Small intestine (tissue), 7 donors: ENCODE measurements at regions not wholly inside any gene's neighbourhood (a gene's known extent, or its start where the extent isn't known, plus 50 kb on each side); places are given as distances from the start of the nearest gene placed in this dataset.

Source experiments
- DNase-seq, 2 donors: peaks; one replicate each; pipeline versions ENCODE4 v3.0.0 to v3.0.0-alpha.2; 2013
- FAIRE-seq: peaks from 2 replicates; lab custom pipeline; 2012; peaks lifted over from hg19 to GRCh38; lab: Jason Lieb, UNC
- H3K27ac ChIP-seq, 3 donors: one replicate each; pipeline ENCODE4 v1.5.1; 2013; ENCODE audit warnings: low read length in 2 of 3, mild to moderate bottlenecking in 2 of 3, control low read depth in 1 of 3, inconsistent platforms in 1 of 3, low read depth in 1 of 3, moderate library complexity in 1 of 3
- H3K27me3 ChIP-seq, 3 donors: one replicate each; pipeline ENCODE4 v1.6.1; 2013; ENCODE audit warnings: low read length in 3 of 3, inconsistent platforms in 1 of 3; ENCODE audit not compliant: control insufficient read depth in 3 of 3, insufficient read depth in 3 of 3
- H3K36me3 ChIP-seq, 3 donors: one replicate each; pipeline ENCODE4 v1.6.1; 2013; ENCODE audit warnings: low read length in 3 of 3, inconsistent platforms in 1 of 3, low read depth in 1 of 3, mild to moderate bottlenecking in 1 of 3, moderate library complexity in 1 of 3; ENCODE audit not compliant: control insufficient read depth in 3 of 3, insufficient read depth in 2 of 3
- H3K4me1 ChIP-seq, 3 donors: one replicate each; pipeline ENCODE4 v1.6.1; 2013; ENCODE audit warnings: low read length in 2 of 3, inconsistent platforms in 1 of 3, low read depth in 1 of 3, mild to moderate bottlenecking in 1 of 3, moderate library complexity in 1 of 3; ENCODE audit not compliant: control insufficient read depth in 3 of 3, insufficient read depth in 2 of 3
- H3K4me3 ChIP-seq, 3 donors: one replicate each; pipeline ENCODE4 v1.5.1; 2013; ENCODE audit warnings: low read length in 3 of 3, control low read depth in 1 of 3, inconsistent platforms in 1 of 3, low read depth in 1 of 3, mild to moderate bottlenecking in 1 of 3, moderate library complexity in 1 of 3
- H3K9me3 ChIP-seq, 2 donors: one replicate each; pipeline ENCODE4 v1.6.1; 2013; ENCODE audit warnings: low read depth in 1 of 2, low read length in 1 of 2; ENCODE audit not compliant: control insufficient read depth in 2 of 2, insufficient read depth in 1 of 2
- WGBS, 3 donors: extraction: QIAGEN DNeasy Blood & Tissue Kit; methylation state at CpG; one replicate each; pipeline ENCODE4 v1.1.7; 2013; 5-methylcytosine and 5-hydroxymethylcytosine counted together
- donor health status: healthy with polysubstance abuse.
- donor health status: control.
- donor health status: control.
- donor health status: Bipolar disorder and iron deficiency.
- donor health status: healthy.

DNA sequence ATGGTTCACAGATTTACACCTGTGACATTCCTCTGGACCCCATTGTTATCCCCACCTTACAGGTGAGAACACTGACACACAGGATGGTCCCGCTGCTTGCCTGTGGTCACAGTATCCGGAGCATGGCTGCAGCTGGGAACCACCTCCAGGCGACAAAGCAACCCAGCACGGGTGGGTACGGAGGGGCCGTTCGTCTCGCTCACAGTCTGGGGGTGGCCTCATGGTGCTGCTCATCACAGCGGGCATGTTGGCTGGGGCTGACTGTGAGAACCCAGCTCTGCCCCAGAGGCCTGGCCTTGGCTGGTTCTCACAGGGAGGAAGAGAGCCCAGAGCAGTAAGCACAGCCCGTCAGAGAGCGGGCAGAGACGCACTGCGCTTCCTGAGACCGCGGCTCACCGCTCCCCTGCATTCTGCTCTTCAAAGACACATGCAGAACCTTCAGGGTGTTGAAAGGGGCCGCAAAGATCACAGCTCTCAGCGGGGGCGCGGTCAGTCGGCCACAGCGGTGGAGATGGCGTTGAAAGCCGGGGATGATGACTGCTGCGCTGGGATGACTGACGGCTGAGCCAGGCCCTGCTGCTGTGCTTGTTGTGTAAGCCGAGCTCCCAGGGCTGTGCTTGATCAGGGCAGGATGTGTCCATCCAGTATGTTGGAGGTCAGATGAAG, 423.0 kb downstream of the BRD1 start:
- WGBS, 3 donors: 62 to 79% (median 77%) methylated on average over 26 to 27 of the region's 27 CpGs
- no peak for FAIRE-seq

GRCh38 chr22:49404020-49404419, 423.7 kb downstream of the BRD1 start:
- DNase-seq (no peak), FAIRE-seq (no peak)
- Histone ChIP-seq H3K9me3 (no peaks in the 10 kb centered on the region), H3K4me1 (no peaks in the 10 kb centered on the region), H3K36me3 (no peaks in the 10 kb centered on the region), H3K4me3 (no peak overlapping the region), H3K27me3 (peaks cover 0 to 4% (median 0%) of the 10 kb centered on the region in 3 donors), H3K27ac (no peak overlapping the region)
- 78 to 88% (median 81%) methylated on average over 10 of the region's 10 CpGs for WGBS, 3 donors

More for the DNA sequence above, 423.0 kb downstream of the BRD1 start:
- no peak for DNase-seq
- H3K4me1 ChIP-seq: no peaks in the 10 kb centered on the region
- H3K36me3 ChIP-seq: no peaks in the 10 kb centered on the region
- no peak overlapping the region for H3K27ac ChIP-seq
- no peak overlapping the region for H3K4me3 ChIP-seq
- H3K27me3 ChIP-seq: peaks cover 0 to 2% (median 0%) of the 10 kb centered on the region in 3 donors
- H3K9me3 ChIP-seq: no peaks in the 10 kb centered on the region

GRCh38 chr22:49403102-49403501, 424.6 kb downstream of the BRD1 start:
- Histone ChIP-seq H3K4me3 (no peak overlapping the region), H3K9me3 (no peaks in the 10 kb centered on the region), H3K27ac (no peak overlapping the region), H3K36me3 (no peaks in the 10 kb centered on the region), H3K4me1 (no peaks in the 10 kb centered on the region), H3K27me3 (peaks cover 0 to 4% (median 0%) of the 10 kb centered on the region in 3 donors)
- 80 to 95% (median 90%) methylated on average over 6 of the region's 6 CpGs for WGBS, 3 donors
- DNase-seq: no peak
- no peak for FAIRE-seq

GRCh38 chr22:49402169-49402568, 425.5 kb downstream of the BRD1 start:
- 62 to 65% (median 64%) methylated on average over 12 of the region's 12 CpGs for WGBS, 3 donors
- Histone ChIP-seq H3K27me3 (peaks cover 0 to 4% (median 0%) of the 10 kb centered on the region in 3 donors), H3K27ac (no peak overlapping the region), H3K4me1 (no peaks in the 10 kb centered on the region), H3K36me3 (no peaks in the 10 kb centered on the region), H3K4me3 (no peak overlapping the region), H3K9me3 (no peaks in the 10 kb centered on the region)
- FAIRE-seq (no peak), DNase-seq (no peak)

- Histone ChIP-seq H3K36me3 (no peaks in the 10 kb centered on the region), H3K4me1 (no peaks in the 10 kb centered on the region), H3K27me3 (peaks cover 0 to 4% (median 0%) of the 10 kb centered on the region in 3 donors), H3K27ac (no peak overlapping the region), H3K9me3 (no peaks in the 10 kb centered on the region), H3K4me3 (no peak overlapping the region)
- FAIRE-seq (no peak), DNase-seq (no peak)
- 78 to 80% (median 80%) methylated on average over 16 of the region's 16 CpGs for WGBS, 3 donors
Observed at GRCh38 chr22:49400941-49401598, 426.6 kb downstream of the BRD1 start.

DNA sequence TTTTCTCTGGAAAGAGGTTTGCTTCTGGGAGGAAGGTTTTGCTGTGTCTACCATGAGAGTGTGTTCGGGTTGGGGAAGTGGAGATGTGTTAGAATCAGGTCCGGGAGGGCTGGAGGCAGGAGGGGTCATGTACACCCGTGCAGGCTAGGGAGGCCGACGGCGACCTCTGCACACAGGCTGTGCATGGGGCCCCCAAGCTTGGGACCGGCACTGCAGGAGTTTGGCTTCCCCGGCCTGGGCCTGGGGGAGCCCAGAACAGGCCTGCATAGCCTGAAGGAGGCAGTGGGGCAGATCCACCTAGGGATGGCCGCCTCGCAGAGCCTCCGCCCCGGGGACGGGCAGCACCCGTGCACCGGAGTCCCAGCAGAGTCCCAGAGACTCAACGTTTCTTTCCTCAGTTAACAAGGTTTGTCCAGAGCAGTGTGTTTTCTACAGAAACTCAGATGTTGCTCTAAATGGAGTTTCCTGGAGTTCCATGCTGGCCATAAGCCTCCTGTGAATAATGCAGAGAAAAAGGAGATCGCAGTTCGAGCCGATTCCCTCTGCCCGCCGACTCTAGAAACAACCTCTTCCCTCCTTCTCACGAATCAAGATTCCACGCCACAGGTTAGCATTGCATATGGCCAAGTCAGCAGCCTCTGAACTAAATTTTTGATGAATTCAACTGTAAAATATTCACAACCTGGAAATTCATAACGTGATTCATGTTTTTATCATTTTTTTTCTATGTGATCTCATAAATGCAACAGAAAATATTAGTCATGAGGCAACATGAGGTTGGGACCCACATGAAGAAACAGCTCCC, 427.3 kb downstream of the BRD1 start:
- Histone ChIP-seq H3K4me3 (no peak overlapping the region), H3K27me3 (peaks cover 0 to 4% (median 0%) of the 10 kb centered on the region in 3 donors), H3K4me1 (no peaks in the 10 kb centered on the region), H3K9me3 (no peaks in the 10 kb centered on the region), H3K27ac (no peak overlapping the region), H3K36me3 (no peaks in the 10 kb centered on the region)
- 84 to 87% (median 84%) methylated on average over 24 of the region's 24 CpGs for WGBS, 3 donors
- FAIRE-seq (no peak), DNase-seq (no peak)

DNA sequence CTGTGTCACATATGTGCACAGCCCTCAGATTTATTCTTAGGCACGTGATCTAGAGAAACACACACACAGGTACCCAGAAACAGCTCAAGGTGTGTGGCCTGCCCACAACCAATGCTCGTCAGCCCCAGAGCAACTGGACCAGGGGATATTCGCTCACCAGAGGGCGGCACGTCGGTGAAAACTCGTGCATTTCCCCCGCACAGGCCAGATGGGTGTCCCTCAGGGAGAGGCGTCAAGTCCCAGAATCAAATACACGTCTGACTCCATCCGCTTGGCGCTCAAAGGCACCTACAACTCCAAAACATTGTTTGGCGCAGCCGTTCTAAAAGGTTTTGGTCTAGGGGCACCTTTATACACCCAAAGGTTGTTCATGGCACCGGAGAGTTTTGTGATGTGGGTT, 429.0 kb downstream of the BRD1 start:
- DNase-seq (no peak), FAIRE-seq (no peak)
- Histone ChIP-seq H3K27me3 (peaks cover 0 to 4% (median 0%) of the 10 kb centered on the region in 3 donors), H3K4me3 (no peak overlapping the region), H3K36me3 (no peaks in the 10 kb centered on the region), H3K9me3 (no peaks in the 10 kb centered on the region), H3K4me1 (no peaks in the 10 kb centered on the region), H3K27ac (no peak overlapping the region)
- 74 to 77% (median 75%) methylated on average over 15 of the region's 15 CpGs for WGBS, 3 donors

GRCh38 chr22:49398115-49398514, 429.6 kb downstream of the BRD1 start:
- Histone ChIP-seq H3K36me3 (no peaks in the 10 kb centered on the region), H3K27ac (no peak overlapping the region), H3K4me3 (no peak overlapping the region), H3K27me3 (peaks cover 0 to 4% (median 0%) of the 10 kb centered on the region in 3 donors), H3K4me1 (no peaks in the 10 kb centered on the region), H3K9me3 (no peaks in the 10 kb centered on the region)
- FAIRE-seq (no peak), DNase-seq (no peak)
- WGBS, 3 donors: 78 to 90% (median 86%) methylated on average over 16 to 17 of the region's 17 CpGs
